ENCODE measurements at regions not wholly inside any gene's neighbourhood (a gene's known extent, or its start where the extent isn't known, plus 50 kb on each side); places are given as distances from the start of the nearest gene placed in this dataset.

DNA sequence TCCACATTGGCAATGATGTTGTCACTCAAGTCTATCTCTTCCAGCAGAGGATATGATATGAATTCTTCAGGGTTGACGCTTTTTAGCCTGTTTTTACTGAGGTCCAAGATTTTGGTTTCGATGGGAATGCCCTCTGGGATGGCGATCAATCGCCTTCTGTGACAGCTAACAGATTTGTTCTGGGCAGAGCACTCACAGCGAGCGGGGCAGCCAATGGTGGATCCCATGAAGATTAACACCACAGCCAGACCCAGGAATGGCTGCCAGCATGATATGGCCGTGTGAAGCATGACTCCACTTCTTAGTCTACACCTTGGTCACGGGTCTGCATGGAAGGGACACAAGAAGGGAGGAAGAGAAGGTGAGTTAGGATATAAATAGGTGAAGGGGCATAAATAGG, 377.1 kb upstream of the C9orf72 start:
- TF ChIP-seq, protein P1, sequence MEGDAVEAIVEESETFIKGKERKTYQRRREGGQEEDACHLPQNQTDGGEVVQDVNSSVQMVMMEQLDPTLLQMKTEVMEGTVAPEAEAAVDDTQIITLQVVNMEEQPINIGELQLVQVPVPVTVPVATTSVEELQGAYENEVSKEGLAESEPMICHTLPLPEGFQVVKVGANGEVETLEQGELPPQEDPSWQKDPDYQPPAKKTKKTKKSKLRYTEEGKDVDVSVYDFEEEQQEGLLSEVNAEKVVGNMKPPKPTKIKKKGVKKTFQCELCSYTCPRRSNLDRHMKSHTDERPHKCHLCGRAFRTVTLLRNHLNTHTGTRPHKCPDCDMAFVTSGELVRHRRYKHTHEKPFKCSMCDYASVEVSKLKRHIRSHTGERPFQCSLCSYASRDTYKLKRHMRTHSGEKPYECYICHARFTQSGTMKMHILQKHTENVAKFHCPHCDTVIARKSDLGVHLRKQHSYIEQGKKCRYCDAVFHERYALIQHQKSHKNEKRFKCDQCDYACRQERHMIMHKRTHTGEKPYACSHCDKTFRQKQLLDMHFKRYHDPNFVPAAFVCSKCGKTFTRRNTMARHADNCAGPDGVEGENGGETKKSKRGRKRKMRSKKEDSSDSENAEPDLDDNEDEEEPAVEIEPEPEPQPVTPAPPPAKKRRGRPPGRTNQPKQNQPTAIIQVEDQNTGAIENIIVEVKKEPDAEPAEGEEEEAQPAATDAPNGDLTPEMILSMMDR (conservative IDR thresholded peaks at IDR 0.05): no peak
- TF ChIP-seq EZH2 (IDR thresholded peaks at IDR 0.05; ENCODE audit: low read depth): no peak

Data from PC-9 (cell line).